ENCODE measurements at regions not wholly inside any gene's neighbourhood (a gene's known extent, or its start where the extent isn't known, plus 50 kb on each side); places are given as distances from the start of the nearest gene placed in this dataset.

DNA sequence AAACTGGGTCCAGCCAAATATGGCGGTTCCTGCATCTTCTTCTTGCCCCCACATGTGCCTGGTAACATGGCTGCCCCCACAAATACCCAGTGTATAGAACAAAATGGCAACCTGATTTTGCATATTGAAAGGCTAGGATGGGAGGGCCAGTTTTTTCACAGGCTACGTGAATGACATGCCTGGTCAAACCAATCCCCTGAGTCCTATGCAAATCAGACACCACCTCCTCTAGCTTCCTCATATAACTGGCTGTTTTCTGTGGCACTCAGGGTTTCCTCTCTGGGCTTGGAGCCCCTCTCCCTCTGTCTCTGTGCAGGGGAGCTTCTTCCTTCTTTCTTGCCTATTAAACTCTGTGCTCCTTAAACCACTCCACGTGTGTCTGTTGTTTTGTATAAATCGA, 372.1 kb downstream of the KIF16B start:
- Histone ChIP-seq H3K9me2 (replicated peaks; ENCODE audit: insufficient read depth) (no peaks in the 10 kb centered on the region), H3K4me3 (no peak overlapping the region), H2AFZ (no peak overlapping the region), H3K9me3 (ENCODE audit: low read depth) (no peaks in the 10 kb centered on the region), H3K27ac (no peak overlapping the region), H3K79me2 (no peaks in the 10 kb centered on the region), H3K27me3 (no peaks in the 10 kb centered on the region), H3K4me2 (no peak overlapping the region), H3K4me1 (ENCODE audit: insufficient read depth) (no peaks in the 10 kb centered on the region), H4K20me1 (ENCODE audit: insufficient read depth, poor library complexity, severe bottlenecking) (no peaks in the 10 kb centered on the region), H3K36me3 (replicated peaks; ENCODE audit: insufficient read depth, low read depth) (no peaks in the 10 kb centered on the region)
- 93% methylated on average over 4 of the region's 4 CpGs for WGBS (ENCODE audit: low lambda C conversion rate, missing lambda C conversion rate)
- DNase-seq (ENCODE audit: low spot score) = no peak
- TF ChIP-seq EZH2 (IDR thresholded peaks at IDR 0.05; ENCODE audit: borderline replicate concordance) = no peak
- no peak for TF ChIP-seq EZH2phosphoT487 (IDR thresholded peaks at IDR 0.05; ENCODE audit: low read depth, severe bottlenecking, unreplicated experiment)
- TF ChIP-seq, protein P1, sequence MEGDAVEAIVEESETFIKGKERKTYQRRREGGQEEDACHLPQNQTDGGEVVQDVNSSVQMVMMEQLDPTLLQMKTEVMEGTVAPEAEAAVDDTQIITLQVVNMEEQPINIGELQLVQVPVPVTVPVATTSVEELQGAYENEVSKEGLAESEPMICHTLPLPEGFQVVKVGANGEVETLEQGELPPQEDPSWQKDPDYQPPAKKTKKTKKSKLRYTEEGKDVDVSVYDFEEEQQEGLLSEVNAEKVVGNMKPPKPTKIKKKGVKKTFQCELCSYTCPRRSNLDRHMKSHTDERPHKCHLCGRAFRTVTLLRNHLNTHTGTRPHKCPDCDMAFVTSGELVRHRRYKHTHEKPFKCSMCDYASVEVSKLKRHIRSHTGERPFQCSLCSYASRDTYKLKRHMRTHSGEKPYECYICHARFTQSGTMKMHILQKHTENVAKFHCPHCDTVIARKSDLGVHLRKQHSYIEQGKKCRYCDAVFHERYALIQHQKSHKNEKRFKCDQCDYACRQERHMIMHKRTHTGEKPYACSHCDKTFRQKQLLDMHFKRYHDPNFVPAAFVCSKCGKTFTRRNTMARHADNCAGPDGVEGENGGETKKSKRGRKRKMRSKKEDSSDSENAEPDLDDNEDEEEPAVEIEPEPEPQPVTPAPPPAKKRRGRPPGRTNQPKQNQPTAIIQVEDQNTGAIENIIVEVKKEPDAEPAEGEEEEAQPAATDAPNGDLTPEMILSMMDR (IDR thresholded peaks at IDR 0.05; ENCODE audit: poor library complexity) = no peak

DNA sequence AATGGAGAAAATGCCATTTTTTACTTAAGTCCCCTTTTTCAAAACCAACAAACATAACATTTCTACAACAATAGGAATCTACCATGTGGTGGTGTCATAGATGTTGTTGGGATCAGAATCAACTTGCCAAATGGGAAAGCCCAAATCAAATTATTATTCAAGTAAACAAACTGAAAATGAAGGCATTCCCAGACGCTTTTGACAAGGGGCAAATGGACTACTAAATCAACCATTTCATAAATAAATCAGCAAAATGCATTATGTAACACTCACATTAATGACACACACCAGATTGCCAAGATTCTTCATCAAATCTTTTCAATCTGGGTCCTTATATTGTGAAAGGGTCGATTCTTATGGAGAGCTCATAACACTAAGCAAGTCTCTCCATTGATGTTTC, 375.6 kb downstream of the KIF16B start:
- Histone ChIP-seq H3K79me2 (no peaks in the 10 kb centered on the region), H3K36me3 (replicated peaks; ENCODE audit: insufficient read depth, low read depth) (no peaks in the 10 kb centered on the region), H4K20me1 (ENCODE audit: insufficient read depth, poor library complexity, severe bottlenecking) (no peaks in the 10 kb centered on the region), H3K27me3 (no peaks in the 10 kb centered on the region), H3K4me3 (no peak overlapping the region), H3K4me1 (ENCODE audit: insufficient read depth) (no peaks in the 10 kb centered on the region), H3K4me2 (no peak overlapping the region), H3K9me2 (replicated peaks; ENCODE audit: insufficient read depth) (no peaks in the 10 kb centered on the region), H3K9me3 (ENCODE audit: low read depth) (no peaks in the 10 kb centered on the region), H3K27ac (no peak overlapping the region), H2AFZ (no peak overlapping the region)
- WGBS (ENCODE audit: low lambda C conversion rate, missing lambda C conversion rate) = 84% methylated on average over 2 of the region's 2 CpGs
- TF ChIP-seq, protein P1 (IDR thresholded peaks at IDR 0.05; ENCODE audit: poor library complexity) = no peak
- TF ChIP-seq EZH2phosphoT487 (IDR thresholded peaks at IDR 0.05; ENCODE audit: low read depth, severe bottlenecking, unreplicated experiment) = no peak
- no peak for TF ChIP-seq EZH2 (IDR thresholded peaks at IDR 0.05; ENCODE audit: borderline replicate concordance)
- no peak for DNase-seq (ENCODE audit: low spot score)

DNA sequence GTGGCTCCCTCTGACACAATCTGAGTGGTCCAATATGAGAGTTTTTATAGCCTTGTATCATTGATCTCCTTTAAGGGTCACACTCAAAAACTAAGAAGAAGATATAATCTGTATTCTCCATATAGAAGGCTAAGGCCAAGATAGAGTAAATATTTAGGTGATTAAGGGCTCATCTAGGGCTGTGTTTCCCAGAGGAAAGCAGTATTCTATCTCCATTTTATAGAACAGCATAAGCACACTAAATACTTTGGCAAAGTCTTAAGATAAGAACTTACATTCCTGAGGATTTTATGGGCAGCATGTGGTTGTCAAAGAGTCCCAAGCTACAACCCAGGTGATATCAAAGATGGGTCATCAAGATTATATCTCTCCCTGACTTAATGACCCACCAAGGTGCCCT, 377.6 kb downstream of the KIF16B start:
- no peaks in the 10 kb centered on the region for H3K36me3 ChIP-seq (replicated peaks; ENCODE audit: insufficient read depth, low read depth)
- no peaks in the 10 kb centered on the region for H4K20me1 ChIP-seq (ENCODE audit: insufficient read depth, poor library complexity, severe bottlenecking)
- TF ChIP-seq, protein P1 (IDR thresholded peaks at IDR 0.05; ENCODE audit: poor library complexity) = no peak
- TF ChIP-seq EZH2phosphoT487 (IDR thresholded peaks at IDR 0.05; ENCODE audit: low read depth, severe bottlenecking, unreplicated experiment) = no peak
- TF ChIP-seq EZH2 (IDR thresholded peaks at IDR 0.05; ENCODE audit: borderline replicate concordance) = no peak
- H2AFZ ChIP-seq = no peak overlapping the region
- no peaks in the 10 kb centered on the region for H3K9me2 ChIP-seq (replicated peaks; ENCODE audit: insufficient read depth)
- H3K9me3 ChIP-seq (ENCODE audit: low read depth) = no peaks in the 10 kb centered on the region
- no peak overlapping the region for H3K4me2 ChIP-seq
- no peaks in the 10 kb centered on the region for H3K27me3 ChIP-seq
- H3K27ac ChIP-seq = peak overlapping the region; percentile 0
- no peak overlapping the region for H3K4me3 ChIP-seq
- DNase-seq (ENCODE audit: low spot score) = no peak
- H3K4me1 ChIP-seq (ENCODE audit: insufficient read depth) = peaks cover 13% of the 10 kb centered on the region
- no peaks in the 10 kb centered on the region for H3K79me2 ChIP-seq
